ENCODE measurements at regions not wholly inside any gene's neighbourhood (a gene's known extent, or its start where the extent isn't known, plus 50 kb on each side); places are given as distances from the start of the nearest gene placed in this dataset.

DNA sequence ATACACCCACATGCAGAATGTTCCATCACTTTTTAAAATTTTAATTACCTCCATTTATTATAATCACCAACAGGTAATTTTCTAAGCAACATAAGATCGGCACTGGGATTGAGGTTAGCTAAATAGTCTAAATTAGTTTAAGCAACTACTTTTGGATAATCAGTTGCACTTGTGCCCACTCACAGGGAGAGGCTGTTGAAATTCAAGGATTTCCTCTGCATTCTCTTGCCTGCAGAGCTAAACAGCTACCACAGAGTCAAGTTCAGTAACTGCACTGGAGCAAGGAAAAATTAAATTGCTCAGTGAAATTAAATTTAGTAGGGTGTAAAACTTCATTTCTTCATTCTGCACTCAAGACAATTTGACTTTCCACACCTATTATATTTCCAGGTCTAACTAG lies 120.7 kb upstream of the CCDC28A start (continued):
- TF ChIP-seq, protein P1, sequence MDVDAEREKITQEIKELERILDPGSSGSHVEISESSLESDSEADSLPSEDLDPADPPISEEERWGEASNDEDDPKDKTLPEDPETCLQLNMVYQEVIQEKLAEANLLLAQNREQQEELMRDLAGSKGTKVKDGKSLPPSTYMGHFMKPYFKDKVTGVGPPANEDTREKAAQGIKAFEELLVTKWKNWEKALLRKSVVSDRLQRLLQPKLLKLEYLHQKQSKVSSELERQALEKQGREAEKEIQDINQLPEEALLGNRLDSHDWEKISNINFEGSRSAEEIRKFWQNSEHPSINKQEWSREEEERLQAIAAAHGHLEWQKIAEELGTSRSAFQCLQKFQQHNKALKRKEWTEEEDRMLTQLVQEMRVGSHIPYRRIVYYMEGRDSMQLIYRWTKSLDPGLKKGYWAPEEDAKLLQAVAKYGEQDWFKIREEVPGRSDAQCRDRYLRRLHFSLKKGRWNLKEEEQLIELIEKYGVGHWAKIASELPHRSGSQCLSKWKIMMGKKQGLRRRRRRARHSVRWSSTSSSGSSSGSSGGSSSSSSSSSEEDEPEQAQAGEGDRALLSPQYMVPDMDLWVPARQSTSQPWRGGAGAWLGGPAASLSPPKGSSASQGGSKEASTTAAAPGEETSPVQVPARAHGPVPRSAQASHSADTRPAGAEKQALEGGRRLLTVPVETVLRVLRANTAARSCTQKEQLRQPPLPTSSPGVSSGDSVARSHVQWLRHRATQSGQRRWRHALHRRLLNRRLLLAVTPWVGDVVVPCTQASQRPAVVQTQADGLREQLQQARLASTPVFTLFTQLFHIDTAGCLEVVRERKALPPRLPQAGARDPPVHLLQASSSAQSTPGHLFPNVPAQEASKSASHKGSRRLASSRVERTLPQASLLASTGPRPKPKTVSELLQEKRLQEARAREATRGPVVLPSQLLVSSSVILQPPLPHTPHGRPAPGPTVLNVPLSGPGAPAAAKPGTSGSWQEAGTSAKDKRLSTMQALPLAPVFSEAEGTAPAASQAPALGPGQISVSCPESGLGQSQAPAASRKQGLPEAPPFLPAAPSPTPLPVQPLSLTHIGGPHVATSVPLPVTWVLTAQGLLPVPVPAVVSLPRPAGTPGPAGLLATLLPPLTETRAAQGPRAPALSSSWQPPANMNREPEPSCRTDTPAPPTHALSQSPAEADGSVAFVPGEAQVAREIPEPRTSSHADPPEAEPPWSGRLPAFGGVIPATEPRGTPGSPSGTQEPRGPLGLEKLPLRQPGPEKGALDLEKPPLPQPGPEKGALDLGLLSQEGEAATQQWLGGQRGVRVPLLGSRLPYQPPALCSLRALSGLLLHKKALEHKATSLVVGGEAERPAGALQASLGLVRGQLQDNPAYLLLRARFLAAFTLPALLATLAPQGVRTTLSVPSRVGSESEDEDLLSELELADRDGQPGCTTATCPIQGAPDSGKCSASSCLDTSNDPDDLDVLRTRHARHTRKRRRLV (CRISPR knock-in tag; IDR thresholded peaks at IDR 0.05): no peak

DNA sequence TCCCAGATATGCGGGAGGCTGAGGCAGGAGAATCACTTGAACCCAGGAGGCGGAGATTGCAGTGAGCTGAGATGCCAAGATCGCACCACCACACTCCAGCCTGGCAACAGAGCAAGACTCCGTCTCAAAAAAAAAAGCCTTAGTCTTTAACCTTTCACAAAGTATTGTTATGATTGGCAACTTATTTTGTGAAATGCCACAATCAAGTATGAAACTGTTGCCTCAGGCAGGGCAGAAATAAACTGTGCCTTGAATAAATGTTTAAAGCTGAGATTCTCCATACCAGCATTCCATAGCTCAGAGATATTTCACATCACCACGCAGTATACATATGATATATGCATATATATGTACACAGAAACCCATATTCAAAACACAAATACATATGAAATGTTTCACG lies 120.1 kb upstream of the CCDC28A start:
- ChIA-PET CTCF (ENCODE audit: low intra/inter-chr PET ratio, low total read pairs) (no interaction called here), POLR2A (no interaction called here)
- in situ Hi-C loops (cut with HindIII; ENCODE audit: extremely low pct_ligation_motif_present, low pct_unique_long_range_greater_than_20kb): no loop called here
- H4K20me1 ChIP-seq (ENCODE audit: insufficient read depth, low read length): no peaks in the 10 kb centered on the region
- H3K79me2 ChIP-seq (ENCODE audit: insufficient read depth, low read length): no peaks in the 10 kb centered on the region
- no peaks in the 10 kb centered on the region for H3K4me1 ChIP-seq (ENCODE audit: insufficient read depth, low read length)
- H3K36me3 ChIP-seq (replicated peaks in 1 of 2; ENCODE audit: control insufficient read depth in 1 of 2, insufficient read depth in 2 of 2, low read length in 2 of 2): no peaks in the 10 kb centered on the region
- H3K9me3 ChIP-seq (ENCODE audit: low read length): no peaks in the 10 kb centered on the region
- H3K27ac ChIP-seq (ENCODE audit: extremely low read length, insufficient read depth, low read length): no peak overlapping the region
- 96% methylated on average over 6 of the region's 6 CpGs for WGBS (ENCODE audit: low lambda C conversion rate)
- H2AFZ ChIP-seq (ENCODE audit: low read length): no peak overlapping the region
- no peak for DNase-seq (ENCODE audit: low spot score)
- no peaks in the 10 kb centered on the region for H3K27me3 ChIP-seq (ENCODE audit: control insufficient read depth in 1 of 2, insufficient read depth in 2 of 2, low read length in 2 of 2)
- FAIRE-seq: no peak
- no peak for ATAC-seq
- no peak overlapping the region for H3K4me2 ChIP-seq (ENCODE audit: low read depth, low read length)
- intact Hi-C loops (cut with micrococcal nuclease; ENCODE audit: unreplicated experiment): no loop called here
- no peak overlapping the region for H3K4me3 ChIP-seq (replicated peaks in 1 of 3; ENCODE audit: insufficient read depth in 1 of 3, low read depth in 2 of 3, low read length in 3 of 3)
- no peak overlapping the region for H3K9ac ChIP-seq (ENCODE audit: insufficient read depth, low read depth, low read length)
- BruUV-seq (replicated peaks): no TSS peak
- no peak for TF ChIP-seq THAP11 (CRISPR knock-in tag; IDR thresholded peaks at IDR 0.05)
- TF ChIP-seq POLR2A (IDR thresholded peaks at IDR 0.05; ENCODE audit: insufficient read depth in 1 of 2, low read depth in 2 of 2, low read length in 2 of 2): no peak
- no peak for TF ChIP-seq ZBTB8A (CRISPR knock-in tag; IDR thresholded peaks at IDR 0.05; ENCODE audit: borderline replicate concordance, low read depth)
- TF ChIP-seq, protein P2, sequence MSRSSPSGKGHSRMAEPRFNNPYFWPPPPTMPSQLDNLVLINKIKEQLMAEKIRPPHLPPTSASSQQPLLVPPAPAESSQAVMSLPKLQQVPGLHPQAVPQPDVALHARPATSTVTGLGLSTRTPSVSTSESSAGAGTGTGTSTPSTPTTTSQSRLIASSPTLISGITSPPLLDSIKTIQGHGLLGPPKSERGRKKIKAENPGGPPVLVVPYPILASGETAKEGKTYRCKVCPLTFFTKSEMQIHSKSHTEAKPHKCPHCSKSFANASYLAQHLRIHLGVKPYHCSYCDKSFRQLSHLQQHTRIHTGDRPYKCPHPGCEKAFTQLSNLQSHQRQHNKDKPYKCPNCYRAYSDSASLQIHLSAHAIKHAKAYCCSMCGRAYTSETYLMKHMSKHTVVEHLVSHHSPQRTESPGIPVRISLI (CRISPR knock-in tag; IDR thresholded peaks at IDR 0.05; ENCODE audit: borderline replicate concordance): no peak
- TF ChIP-seq, protein P3, sequence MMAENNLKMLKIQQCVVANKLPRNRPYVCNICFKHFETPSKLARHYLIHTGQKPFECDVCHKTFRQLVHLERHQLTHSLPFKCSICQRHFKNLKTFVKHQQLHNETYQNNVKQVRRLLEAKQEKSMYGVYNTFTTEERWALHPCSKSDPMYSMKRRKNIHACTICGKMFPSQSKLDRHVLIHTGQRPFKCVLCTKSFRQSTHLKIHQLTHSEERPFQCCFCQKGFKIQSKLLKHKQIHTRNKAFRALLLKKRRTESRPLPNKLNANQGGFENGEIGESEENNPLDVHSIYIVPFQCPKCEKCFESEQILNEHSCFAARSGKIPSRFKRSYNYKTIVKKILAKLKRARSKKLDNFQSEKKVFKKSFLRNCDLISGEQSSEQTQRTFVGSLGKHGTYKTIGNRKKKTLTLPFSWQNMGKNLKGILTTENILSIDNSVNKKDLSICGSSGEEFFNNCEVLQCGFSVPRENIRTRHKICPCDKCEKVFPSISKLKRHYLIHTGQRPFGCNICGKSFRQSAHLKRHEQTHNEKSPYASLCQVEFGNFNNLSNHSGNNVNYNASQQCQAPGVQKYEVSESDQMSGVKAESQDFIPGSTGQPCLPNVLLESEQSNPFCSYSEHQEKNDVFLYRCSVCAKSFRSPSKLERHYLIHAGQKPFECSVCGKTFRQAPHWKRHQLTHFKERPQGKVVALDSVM (CRISPR knock-in tag; IDR thresholded peaks at IDR 0.05): no peak
- no peak for TF ChIP-seq HES4 (CRISPR knock-in tag; IDR thresholded peaks at IDR 0.05; ENCODE audit: borderline replicate concordance)
- TF ChIP-seq, protein P4, sequence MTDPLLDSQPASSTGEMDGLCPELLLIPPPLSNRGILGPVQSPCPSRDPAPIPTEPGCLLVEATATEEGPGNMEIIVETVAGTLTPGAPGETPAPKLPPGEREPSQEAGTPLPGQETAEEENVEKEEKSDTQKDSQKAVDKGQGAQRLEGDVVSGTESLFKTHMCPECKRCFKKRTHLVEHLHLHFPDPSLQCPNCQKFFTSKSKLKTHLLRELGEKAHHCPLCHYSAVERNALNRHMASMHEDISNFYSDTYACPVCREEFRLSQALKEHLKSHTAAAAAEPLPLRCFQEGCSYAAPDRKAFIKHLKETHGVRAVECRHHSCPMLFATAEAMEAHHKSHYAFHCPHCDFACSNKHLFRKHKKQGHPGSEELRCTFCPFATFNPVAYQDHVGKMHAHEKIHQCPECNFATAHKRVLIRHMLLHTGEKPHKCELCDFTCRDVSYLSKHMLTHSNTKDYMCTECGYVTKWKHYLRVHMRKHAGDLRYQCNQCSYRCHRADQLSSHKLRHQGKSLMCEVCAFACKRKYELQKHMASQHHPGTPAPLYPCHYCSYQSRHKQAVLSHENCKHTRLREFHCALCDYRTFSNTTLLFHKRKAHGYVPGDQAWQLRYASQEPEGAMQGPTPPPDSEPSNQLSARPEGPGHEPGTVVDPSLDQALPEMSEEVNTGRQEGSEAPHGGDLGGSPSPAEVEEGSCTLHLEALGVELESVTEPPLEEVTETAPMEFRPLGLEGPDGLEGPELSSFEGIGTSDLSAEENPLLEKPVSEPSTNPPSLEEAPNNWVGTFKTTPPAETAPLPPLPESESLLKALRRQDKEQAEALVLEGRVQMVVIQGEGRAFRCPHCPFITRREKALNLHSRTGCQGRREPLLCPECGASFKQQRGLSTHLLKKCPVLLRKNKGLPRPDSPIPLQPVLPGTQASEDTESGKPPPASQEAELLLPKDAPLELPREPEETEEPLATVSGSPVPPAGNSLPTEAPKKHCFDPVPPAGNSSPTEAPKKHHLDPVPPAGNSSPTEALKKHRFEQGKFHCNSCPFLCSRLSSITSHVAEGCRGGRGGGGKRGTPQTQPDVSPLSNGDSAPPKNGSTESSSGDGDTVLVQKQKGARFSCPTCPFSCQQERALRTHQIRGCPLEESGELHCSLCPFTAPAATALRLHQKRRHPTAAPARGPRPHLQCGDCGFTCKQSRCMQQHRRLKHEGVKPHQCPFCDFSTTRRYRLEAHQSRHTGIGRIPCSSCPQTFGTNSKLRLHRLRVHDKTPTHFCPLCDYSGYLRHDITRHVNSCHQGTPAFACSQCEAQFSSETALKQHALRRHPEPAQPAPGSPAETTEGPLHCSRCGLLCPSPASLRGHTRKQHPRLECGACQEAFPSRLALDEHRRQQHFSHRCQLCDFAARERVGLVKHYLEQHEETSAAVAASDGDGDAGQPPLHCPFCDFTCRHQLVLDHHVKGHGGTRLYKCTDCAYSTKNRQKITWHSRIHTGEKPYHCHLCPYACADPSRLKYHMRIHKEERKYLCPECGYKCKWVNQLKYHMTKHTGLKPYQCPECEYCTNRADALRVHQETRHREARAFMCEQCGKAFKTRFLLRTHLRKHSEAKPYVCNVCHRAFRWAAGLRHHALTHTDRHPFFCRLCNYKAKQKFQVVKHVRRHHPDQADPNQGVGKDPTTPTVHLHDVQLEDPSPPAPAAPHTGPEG (CRISPR knock-in tag; IDR thresholded peaks at IDR 0.05): no peak
- TF ChIP-seq HCFC1 (IDR thresholded peaks at IDR 0.05; ENCODE audit: low read depth, low read length): no peak
